Right atrium auricular region (tissue), 2 donors: ENCODE measurements at regions not wholly inside any gene's neighbourhood (a gene's known extent, or its start where the extent isn't known, plus 50 kb on each side); places are given as distances from the start of the nearest gene placed in this dataset.

Experiments used
- DNase-seq: peaks from one replicate; pipeline ENCODE4 v3.0.0-alpha.2; 2019; ENCODE audit warnings: low spot score
- H3K27ac ChIP-seq, 2 donors: fragments of 200-600 bp; sonication (generic); 1 replicate in 1 of 2; 2 replicates in 1 of 2; pipeline ENCODE4 v1.5.1; 2016 to 2019
- H3K27me3 ChIP-seq, 2 donors: fragments of 200-600 bp; sonication (generic); one replicate each; pipeline versions ENCODE4 v1.5.1 to v1.6.0; 2017 to 2019
- H3K36me3 ChIP-seq: fragments of 200-600 bp; sonication (generic); one replicate; pipeline ENCODE4 v1.5.1; 2016
- H3K4me1 ChIP-seq, 2 donors: fragments of 200-600 bp; sonication (generic); one replicate each; pipeline versions ENCODE4 v1.5.1 to v1.6.0; 2017 to 2019
- H3K4me3 ChIP-seq, 2 donors: fragments of 200-600 bp; sonication (generic); 1 replicate in 1 of 2; 2 replicates in 1 of 2; pipeline ENCODE4 v1.5.1; 2017 to 2019; ENCODE audit warnings: mild to moderate bottlenecking in 1 of 2, moderate library complexity in 1 of 2
- H3K9me3 ChIP-seq, 2 donors: fragments of 200-600 bp; sonication (generic); one replicate each; pipeline ENCODE4 v1.5.1; 2019
- TF ChIP-seq, protein P1 (sequence below), 2 donors: fragments of 200-600 bp; sonication (generic); IDR thresholded peaks; one replicate each; pipeline ENCODE4 v1.5.1; 2019; ENCODE audit warnings: antibody characterized with exemption in 2 of 2

DNA sequence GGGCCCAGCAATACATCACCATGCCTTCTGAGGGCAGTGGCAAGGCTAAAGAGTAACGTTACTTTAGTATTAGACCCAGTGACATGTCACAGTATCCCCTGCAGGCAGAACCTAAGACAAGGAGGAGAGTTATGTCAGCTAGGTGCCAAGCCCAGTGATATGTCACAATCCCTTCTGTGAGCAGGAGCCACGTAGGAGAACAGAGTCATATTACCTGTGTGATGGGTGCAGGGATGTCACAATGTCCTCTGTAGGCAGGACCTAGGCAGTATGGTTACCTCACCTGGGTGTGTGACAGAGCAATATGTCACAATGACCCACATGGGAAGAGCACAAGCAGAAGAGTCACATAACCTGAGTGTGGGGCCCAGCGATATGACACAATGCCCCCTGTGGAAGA is 121.8 kb downstream of the ZNF675 start:
- H3K9me3 ChIP-seq = peaks cover 0 to 17% of the 10 kb centered on the region in 2 donors
- H3K4me3 ChIP-seq = no peak overlapping the region
- H3K27me3 ChIP-seq = no peaks in the 10 kb centered on the region
- H3K4me1 ChIP-seq = no peaks in the 10 kb centered on the region
- TF ChIP-seq, protein P1, sequence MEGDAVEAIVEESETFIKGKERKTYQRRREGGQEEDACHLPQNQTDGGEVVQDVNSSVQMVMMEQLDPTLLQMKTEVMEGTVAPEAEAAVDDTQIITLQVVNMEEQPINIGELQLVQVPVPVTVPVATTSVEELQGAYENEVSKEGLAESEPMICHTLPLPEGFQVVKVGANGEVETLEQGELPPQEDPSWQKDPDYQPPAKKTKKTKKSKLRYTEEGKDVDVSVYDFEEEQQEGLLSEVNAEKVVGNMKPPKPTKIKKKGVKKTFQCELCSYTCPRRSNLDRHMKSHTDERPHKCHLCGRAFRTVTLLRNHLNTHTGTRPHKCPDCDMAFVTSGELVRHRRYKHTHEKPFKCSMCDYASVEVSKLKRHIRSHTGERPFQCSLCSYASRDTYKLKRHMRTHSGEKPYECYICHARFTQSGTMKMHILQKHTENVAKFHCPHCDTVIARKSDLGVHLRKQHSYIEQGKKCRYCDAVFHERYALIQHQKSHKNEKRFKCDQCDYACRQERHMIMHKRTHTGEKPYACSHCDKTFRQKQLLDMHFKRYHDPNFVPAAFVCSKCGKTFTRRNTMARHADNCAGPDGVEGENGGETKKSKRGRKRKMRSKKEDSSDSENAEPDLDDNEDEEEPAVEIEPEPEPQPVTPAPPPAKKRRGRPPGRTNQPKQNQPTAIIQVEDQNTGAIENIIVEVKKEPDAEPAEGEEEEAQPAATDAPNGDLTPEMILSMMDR (IDR thresholded peaks at IDR 0.05) = no peak
- no peak for DNase-seq
- H3K36me3 ChIP-seq = no peaks in the 10 kb centered on the region
- no peak overlapping the region for H3K27ac ChIP-seq

DNA sequence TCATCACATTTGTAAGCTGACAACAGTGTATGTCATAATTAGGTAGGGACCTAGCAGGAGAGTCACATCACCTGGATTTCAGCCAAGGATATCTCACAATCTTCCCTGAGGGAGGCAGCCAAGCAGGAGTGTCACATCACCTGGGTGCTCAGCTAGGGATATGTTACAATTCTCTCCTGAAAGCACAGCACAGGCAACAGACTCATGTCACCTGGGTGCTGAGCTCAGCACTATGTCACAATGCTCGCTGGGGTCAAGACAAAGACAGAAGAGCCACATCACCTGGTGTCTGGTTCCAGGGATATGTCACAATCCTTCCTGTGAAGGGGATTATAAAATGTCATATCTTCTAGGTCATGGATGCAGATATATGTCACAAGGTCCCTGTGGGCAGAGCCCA is 123.7 kb downstream of the ZNF675 start:
- no peak overlapping the region for H3K4me3 ChIP-seq

DNA sequence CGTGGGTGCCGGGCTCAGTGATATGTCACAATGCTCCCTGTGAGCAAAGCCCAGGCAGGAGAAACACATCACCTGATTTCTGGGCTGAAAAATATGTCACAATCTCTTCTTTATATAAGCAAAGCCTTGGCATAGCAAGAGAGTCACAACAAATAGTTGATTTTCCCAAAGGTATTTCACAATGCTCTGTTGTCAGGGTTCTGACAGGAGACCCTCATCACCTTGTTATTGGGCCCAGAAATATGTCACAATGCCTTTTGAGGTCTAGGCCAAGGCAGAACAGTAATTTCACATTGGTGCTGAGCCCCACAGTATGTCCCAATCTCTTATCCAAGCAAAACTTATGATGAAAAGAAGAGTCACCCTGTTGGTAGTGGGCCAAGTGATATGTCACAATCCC is 125.7 kb downstream of the ZNF675 start:
- no peaks in the 10 kb centered on the region for H3K9me3 ChIP-seq
- no peak overlapping the region for H3K27ac ChIP-seq
- TF ChIP-seq, protein P1 (IDR thresholded peaks at IDR 0.05) = no peak
- H3K4me1 ChIP-seq = no peaks in the 10 kb centered on the region
- H3K36me3 ChIP-seq = no peaks in the 10 kb centered on the region
- H3K4me3 ChIP-seq = no peak overlapping the region
- no peaks in the 10 kb centered on the region for H3K27me3 ChIP-seq
- DNase-seq = no peak

More for the DNA sequence above, 123.7 kb downstream of the ZNF675 start:
- H3K36me3 ChIP-seq = no peaks in the 10 kb centered on the region
- no peaks in the 10 kb centered on the region for H3K27me3 ChIP-seq
- TF ChIP-seq, protein P1 (IDR thresholded peaks at IDR 0.05) = no peak
- no peak overlapping the region for H3K27ac ChIP-seq
- DNase-seq = no peak
- no peaks in the 10 kb centered on the region for H3K4me1 ChIP-seq
- no peaks in the 10 kb centered on the region for H3K9me3 ChIP-seq

DNA sequence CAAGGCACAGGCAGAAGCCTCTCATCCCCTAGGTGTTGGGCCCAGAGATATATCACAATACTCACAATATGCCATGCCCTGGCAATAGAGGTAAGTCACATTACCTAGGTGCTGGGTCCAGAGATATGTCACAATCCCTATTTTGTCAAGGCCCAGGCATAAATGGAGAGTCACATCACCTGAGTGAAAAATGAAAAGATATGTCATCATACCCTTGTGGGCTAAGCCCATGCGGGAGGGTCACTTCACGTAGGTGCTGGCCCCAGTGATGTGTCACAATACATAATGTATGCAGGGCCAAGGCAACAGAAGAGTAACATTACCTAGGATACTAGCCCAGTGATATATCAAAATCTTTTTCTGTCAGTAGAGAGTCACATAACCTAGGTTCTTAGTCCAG is 127.0 kb downstream of the ZNF675 start:
- H3K27ac ChIP-seq = no peak overlapping the region
- DNase-seq = no peak
- no peaks in the 10 kb centered on the region for H3K27me3 ChIP-seq
- H3K9me3 ChIP-seq = no peaks in the 10 kb centered on the region
- H3K4me3 ChIP-seq = no peak overlapping the region
- H3K4me1 ChIP-seq = no peaks in the 10 kb centered on the region
- TF ChIP-seq, protein P1 (IDR thresholded peaks at IDR 0.05) = no peak
- H3K36me3 ChIP-seq = no peaks in the 10 kb centered on the region

DNA sequence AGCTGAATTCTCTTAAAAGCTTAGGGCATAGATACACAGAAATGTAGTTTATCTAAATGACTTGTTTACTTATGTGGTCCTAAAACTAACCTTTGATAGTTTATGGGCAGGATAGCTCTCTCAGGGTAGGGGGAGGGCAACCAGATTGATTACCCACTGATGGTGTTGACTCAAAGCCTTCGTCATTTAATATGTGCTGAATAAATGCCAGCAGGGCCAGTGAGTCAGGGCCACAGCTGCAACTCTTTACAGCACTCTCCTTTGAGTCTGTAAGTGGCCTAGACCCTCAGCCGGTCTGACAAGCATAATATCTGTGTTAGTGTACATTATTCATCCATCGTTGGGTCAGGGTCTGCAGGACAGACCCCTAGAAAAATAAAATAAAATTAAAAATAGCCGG is 128.5 kb downstream of the ZNF675 start:
- Histone ChIP-seq H3K4me1 (no peaks in the 10 kb centered on the region), H3K36me3 (no peaks in the 10 kb centered on the region), H3K9me3 (no peaks in the 10 kb centered on the region), H3K27ac (no peak overlapping the region), H3K27me3 (no peaks in the 10 kb centered on the region), H3K4me3 (no peak overlapping the region)
- no peak for DNase-seq
- TF ChIP-seq, protein P1 (IDR thresholded peaks at IDR 0.05) = no peak

DNA sequence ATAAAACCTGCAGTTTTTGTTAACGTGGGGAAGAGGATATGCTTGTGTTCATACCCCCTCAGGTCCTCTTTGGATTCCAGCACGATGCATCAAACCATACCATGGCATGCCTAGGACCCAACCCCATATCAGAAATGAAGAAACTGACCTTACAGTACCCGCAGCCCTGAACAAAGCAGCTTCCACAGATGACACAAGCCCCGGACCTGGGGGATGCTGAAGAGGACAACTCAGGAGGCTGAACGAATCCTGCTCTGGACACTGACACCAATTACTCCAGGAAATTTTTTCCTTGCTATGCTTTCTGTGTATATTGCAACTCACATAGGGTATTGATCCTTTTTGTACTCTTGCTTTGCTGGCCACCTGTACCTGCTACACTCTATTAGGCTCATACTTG is 129.6 kb downstream of the ZNF675 start:
- no peak for DNase-seq
- Histone ChIP-seq H3K27me3 (no peaks in the 10 kb centered on the region), H3K27ac (no peak overlapping the region), H3K4me3 (no peak overlapping the region), H3K4me1 (no peaks in the 10 kb centered on the region), H3K9me3 (no peaks in the 10 kb centered on the region), H3K36me3 (no peaks in the 10 kb centered on the region)
- TF ChIP-seq, protein P1 (IDR thresholded peaks at IDR 0.05) = no peak
